Keratinocyte (primary cell): ENCODE measurements at regions not wholly inside any gene's neighbourhood (a gene's known extent, or its start where the extent isn't known, plus 50 kb on each side); places are given as distances from the start of the nearest gene placed in this dataset.

ENCODE experiments used
- CTCF ChIP-seq, 3 experiments: IDR thresholded peaks in 1 of 3; conservative IDR thresholded peaks in 1 of 3; optimal IDR thresholded peaks in 1 of 3; 2 replicates in 2 of 3; 3 replicates in 1 of 3; pipeline versions ENCODE3 to v1.5.1; 2011; ENCODE audit warnings: low read length in 3 of 3, mild to moderate bottlenecking in 3 of 3, moderate library complexity in 2 of 3, control low read depth in 1 of 3, inconsistent platforms in 1 of 3; ENCODE audit not compliant: insufficient read depth in 2 of 3; ENCODE audit errors: extremely low read depth in 1 of 3
- EZH2 ChIP-seq: IDR thresholded peaks from one replicate; pipeline ENCODE4 v1.6.1; 2012; ENCODE audit warnings: inconsistent platforms, mild to moderate bottlenecking, low read length, moderate library complexity

DNA sequence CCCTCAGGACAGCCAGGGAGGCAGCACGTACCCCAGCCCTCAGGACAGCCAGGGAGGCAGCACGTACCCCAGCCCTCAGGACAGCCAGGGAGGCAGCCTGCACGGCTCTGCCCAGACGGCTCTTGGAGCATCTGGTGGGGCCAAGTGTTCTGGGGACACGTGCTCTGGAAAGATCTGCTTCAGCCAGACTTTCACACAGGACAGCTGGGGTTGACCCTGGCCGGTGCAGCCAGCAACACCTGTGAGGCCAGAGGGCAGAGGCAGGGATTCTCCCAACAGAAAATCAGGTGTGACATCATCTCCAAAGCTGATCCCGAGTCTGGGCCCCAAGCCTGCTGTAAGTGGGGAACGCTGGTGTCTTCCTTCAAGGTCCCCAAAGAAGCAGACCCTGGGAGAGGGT lies 55.5 kb upstream of the SLCO4A1 start:
- TF ChIP-seq CTCF (optimal IDR thresholded peaks at IDR 0.05 in 1 of 3, IDR thresholded peaks at IDR 0.05 in 1 of 3, conservative IDR thresholded peaks at IDR 0.05 in 1 of 3; ENCODE audit: extremely low read depth in 1 of 3, insufficient read depth in 2 of 3, low read length in 3 of 3), result no peak
- no peak for TF ChIP-seq EZH2
